ENCODE measurements at regions not wholly inside any gene's neighbourhood (a gene's known extent, or its start where the extent isn't known, plus 50 kb on each side); places are given as distances from the start of the nearest gene placed in this dataset.

DNA sequence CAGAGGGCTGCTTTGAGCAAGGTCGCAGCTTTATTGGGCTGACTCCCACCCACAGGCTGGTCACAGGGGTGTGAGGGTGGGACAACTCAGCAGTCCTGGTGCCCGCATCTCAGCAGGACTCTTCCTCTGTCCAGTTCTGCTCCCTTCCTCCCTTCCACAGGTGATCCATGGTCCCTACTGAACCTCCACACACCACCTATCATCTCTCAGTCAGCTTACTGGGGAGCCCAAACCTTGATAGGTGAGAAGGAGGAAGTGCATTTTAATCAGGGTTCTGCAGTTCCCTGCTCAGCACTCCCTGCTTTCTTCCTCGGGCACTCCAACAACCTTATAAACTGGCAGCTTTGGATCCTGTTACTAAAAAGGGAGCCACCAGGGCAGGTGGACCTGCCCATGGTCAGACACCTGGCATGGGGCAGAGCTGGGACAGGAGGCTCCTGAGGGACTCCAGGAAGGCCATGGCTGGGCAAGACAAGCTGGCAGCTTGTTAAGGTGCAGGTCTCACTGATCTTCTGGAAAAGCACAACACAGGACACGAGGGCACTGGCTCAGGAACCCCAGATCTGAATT, 664.6 kb downstream of the BCL11B start:
- DNase-seq (ENCODE audit: low read depth): no peak
- H3K4me3 ChIP-seq (ENCODE audit: control insufficient read depth, low read depth, low read length): no peak overlapping the region
- TF ChIP-seq, protein P1, sequence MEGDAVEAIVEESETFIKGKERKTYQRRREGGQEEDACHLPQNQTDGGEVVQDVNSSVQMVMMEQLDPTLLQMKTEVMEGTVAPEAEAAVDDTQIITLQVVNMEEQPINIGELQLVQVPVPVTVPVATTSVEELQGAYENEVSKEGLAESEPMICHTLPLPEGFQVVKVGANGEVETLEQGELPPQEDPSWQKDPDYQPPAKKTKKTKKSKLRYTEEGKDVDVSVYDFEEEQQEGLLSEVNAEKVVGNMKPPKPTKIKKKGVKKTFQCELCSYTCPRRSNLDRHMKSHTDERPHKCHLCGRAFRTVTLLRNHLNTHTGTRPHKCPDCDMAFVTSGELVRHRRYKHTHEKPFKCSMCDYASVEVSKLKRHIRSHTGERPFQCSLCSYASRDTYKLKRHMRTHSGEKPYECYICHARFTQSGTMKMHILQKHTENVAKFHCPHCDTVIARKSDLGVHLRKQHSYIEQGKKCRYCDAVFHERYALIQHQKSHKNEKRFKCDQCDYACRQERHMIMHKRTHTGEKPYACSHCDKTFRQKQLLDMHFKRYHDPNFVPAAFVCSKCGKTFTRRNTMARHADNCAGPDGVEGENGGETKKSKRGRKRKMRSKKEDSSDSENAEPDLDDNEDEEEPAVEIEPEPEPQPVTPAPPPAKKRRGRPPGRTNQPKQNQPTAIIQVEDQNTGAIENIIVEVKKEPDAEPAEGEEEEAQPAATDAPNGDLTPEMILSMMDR (IDR thresholded peaks at IDR 0.05; ENCODE audit: control insufficient read depth, insufficient read depth, low read depth, low read length, missing control alignments): no peak

DNA sequence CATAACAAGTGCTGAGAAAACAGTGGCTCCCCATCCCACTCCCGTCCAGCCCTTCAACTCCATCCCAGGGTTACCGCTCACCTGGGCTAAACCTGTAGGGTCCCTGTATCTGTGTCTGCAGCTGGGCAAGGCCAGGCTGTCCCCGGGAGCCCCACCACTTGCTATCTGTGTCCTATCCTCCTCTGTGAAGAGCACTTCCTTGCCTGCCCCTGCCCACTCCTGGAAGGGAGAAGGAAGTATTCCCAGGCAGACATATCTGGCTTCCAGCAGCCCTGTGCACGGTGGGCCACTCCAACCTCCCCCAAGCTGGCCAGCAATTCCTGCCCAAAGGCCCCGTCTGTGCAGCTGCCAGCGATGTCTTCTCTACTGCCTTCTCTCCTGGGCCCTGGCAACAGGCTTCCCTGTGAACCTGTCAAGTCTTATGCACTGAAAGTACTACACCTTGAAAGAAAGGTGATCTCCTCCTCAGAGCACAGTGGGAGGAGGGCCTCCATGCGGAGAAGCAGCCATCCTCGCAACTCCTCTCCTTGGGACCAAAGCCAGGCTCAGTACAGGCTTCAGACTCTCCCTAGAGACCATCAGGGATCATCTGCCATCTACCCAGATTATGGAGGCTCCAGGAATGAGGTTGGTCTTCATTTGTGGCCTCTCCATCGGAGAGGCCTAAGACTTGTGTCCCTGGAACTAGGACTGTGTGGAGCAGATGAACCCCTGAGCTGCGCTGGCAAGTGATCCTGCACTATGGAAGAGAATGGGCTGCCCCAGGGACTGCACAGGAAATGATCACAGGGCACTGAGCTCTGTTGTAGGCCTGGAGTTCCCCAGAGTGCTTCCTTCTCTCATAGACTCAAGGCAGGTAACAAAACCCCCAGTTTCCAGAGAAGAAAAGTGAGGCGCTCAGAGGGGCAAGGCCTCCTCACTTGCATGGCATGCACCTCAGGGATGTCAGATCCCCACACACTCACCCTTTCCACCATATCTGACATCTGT, 663.6 kb downstream of the BCL11B start:
- TF ChIP-seq, protein P1 (IDR thresholded peaks at IDR 0.05; ENCODE audit: control insufficient read depth, insufficient read depth, low read depth, low read length, missing control alignments): no peak
- H3K4me3 ChIP-seq (ENCODE audit: control insufficient read depth, low read depth, low read length): no peak overlapping the region
- DNase-seq (ENCODE audit: low read depth): no peak

DNA sequence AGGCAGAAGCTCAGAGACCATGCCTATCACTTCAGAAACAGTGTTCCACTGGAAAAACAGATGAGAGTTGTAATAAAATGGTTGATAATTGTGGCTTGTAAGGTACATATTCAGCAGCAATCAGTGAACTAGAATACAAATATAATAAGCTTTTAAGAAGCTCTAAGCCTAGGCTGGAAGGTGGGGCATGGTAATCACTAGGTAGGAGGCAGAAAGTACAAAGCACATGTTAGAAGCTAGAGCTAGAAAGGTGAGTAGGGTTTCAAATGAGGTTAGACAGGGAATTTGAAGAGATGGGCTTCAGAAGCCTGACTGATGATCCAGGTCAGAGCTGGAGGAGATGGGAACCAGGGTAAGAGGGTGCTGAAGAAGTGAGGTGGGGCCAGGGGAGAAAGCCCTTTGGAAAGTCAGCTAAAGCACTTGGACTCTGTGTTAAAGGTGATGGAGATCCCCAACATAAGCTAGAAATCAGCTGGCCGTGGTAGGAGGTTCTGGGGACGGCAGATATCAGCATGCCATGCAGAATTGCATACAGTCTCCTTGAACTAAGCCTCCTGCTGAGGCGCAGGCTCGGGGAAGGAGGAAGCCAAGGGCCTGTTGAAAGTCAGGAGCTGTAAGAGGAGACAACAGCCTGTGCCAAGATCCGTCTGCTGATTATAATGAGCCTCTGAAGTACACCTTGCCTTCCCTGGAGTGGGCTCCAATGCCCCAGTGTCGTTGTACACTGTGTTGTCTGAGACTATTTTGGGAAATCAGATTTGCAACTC, 659.4 kb downstream of the BCL11B start:
- no peak overlapping the region for H3K4me3 ChIP-seq (ENCODE audit: control insufficient read depth, low read depth, low read length)
- TF ChIP-seq, protein P1 (IDR thresholded peaks at IDR 0.05; ENCODE audit: control insufficient read depth, insufficient read depth, low read depth, low read length, missing control alignments): no peak
- DNase-seq (ENCODE audit: low read depth): no peak

DNA sequence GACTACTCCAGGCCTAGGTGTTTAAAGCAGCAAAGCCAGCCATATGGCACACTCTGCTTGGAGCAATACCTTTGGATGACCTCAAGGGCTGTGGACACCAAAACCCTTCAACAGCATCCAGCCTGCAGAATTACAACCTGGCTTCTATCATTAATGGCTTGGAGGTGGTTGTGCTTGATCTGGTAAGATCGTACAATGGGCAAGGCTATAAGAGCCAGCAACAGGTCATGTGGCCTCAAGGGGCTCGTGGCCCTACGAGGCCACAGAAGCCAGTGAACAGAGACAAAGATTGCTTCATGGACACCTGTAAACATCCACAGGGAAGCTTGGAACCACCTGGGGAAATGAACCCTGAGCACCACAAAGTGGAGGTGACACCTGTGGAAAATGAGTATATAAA, 657.3 kb downstream of the BCL11B start:
- DNase-seq (ENCODE audit: low read depth): no peak
- TF ChIP-seq, protein P1 (IDR thresholded peaks at IDR 0.05; ENCODE audit: control insufficient read depth, insufficient read depth, low read depth, low read length, missing control alignments): no peak
- no peak overlapping the region for H3K4me3 ChIP-seq (ENCODE audit: control insufficient read depth, low read depth, low read length)

DNA sequence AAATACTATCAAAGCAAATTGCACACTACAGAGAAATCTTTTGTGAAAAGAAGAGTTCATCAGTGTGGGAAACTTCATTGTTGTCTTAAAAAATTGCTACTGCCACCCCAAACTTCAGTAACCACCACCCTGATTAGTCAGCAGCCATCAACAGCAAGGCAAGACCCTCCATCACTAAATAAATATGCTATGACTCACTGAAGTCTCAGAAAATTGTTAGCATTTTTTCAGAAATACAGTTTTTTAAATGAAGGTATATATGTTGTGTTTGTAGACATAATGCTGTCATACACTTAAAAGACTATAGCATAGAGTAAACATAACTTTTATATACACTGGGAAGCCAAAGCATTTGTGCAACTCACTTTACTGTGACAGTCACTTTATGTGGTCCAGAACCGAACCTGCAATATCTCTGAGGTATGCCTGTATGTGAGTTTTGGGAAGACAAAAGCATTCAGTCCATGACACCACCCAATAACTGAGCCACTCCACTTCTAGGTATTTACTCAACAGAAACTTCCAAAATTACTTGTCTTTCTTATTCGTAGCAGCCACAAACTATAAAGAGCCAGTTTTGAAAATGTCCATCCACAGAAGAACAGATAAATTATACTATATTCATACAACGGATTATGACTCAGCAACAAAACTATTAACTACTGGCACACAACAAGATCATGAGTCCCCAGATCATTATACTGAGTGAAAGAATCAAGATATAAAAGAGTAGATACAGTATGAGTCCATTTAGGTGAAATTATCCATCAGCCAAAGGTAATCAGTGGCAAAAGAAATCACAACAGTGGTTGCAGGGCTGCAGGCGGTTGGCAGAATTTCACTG, 649.6 kb downstream of the BCL11B start:
- H3K4me3 ChIP-seq (ENCODE audit: control insufficient read depth, low read depth, low read length): no peak overlapping the region
- TF ChIP-seq, protein P1 (IDR thresholded peaks at IDR 0.05; ENCODE audit: control insufficient read depth, insufficient read depth, low read depth, low read length, missing control alignments): no peak
- no peak for DNase-seq (ENCODE audit: low read depth)

Data from AG09309 (cell line).